Keratinocyte (primary cell): ENCODE measurements at regions not wholly inside any gene's neighbourhood (a gene's known extent, or its start where the extent isn't known, plus 50 kb on each side); places are given as distances from the start of the nearest gene placed in this dataset.

Experiments used
- DNase-seq: peaks from one replicate; pipeline ENCODE4 v3.0.0-alpha.2; 2011; ENCODE audit warnings: low read depth, missing footprints, low spot score
- FAIRE-seq: peaks from 2 replicates; lab custom pipeline; 2011; peaks lifted over from hg19 to GRCh38; lab: Jason Lieb, UNC
- H2AFZ ChIP-seq: 2 replicates; pipeline ENCODE4 v1.6.0; 2012; ENCODE audit warnings: low read length, control low read depth, inconsistent platforms; ENCODE audit not compliant: control insufficient read depth
- H3K27ac ChIP-seq: 2 replicates; pipeline ENCODE4 v1.5.1; 2011; ENCODE audit warnings: low read length; ENCODE audit not compliant: control insufficient read depth, insufficient read depth
- H3K27me3 ChIP-seq: 3 replicates; pipeline ENCODE4 v1.6.0; 2011; ENCODE audit warnings: low read length; ENCODE audit not compliant: control insufficient read depth, insufficient read depth; ENCODE audit errors: extremely low read depth
- H3K36me3 ChIP-seq, 2 experiments: 2 replicates in 1 of 2; 3 replicates in 1 of 2; pipeline ENCODE4 v1.5.1; 2011; ENCODE audit warnings: low read length in 2 of 2, mild to moderate bottlenecking in 1 of 2; ENCODE audit not compliant: control insufficient read depth in 2 of 2, insufficient read depth in 2 of 2; ENCODE audit errors: extremely low read depth in 1 of 2
- H3K4me1 ChIP-seq: 3 replicates; pipeline ENCODE4 v1.5.1; 2011; ENCODE audit warnings: low read length; ENCODE audit not compliant: control insufficient read depth, insufficient read depth; ENCODE audit errors: extremely low read depth
- H3K4me2 ChIP-seq: 3 replicates; pipeline ENCODE4 v1.6.0; 2011; ENCODE audit warnings: low read depth, low read length; ENCODE audit not compliant: control insufficient read depth, insufficient read depth; ENCODE audit errors: extremely low read depth
- H3K4me3 ChIP-seq, 3 experiments: fragments of 200-600 bp in 1 of 3; sonication (generic) in 1 of 3; 2 replicates in 2 of 3; 3 replicates in 1 of 3; pipeline ENCODE4 v1.5.1; 2011 to 2016; ENCODE audit warnings: low read length in 3 of 3, mild to moderate bottlenecking in 3 of 3, control low read depth in 2 of 3, inconsistent platforms in 1 of 3, low read depth in 1 of 3, mixed read lengths in 1 of 3, mixed run types in 1 of 3, moderate library complexity in 1 of 3; ENCODE audit not compliant: control insufficient read depth in 2 of 3, insufficient read depth in 2 of 3; ENCODE audit errors: extremely low read depth in 1 of 3
- H3K79me2 ChIP-seq: 2 replicates; pipeline ENCODE4 v1.6.0; 2012; ENCODE audit warnings: low read length; ENCODE audit not compliant: control insufficient read depth, insufficient read depth
- H3K9ac ChIP-seq: 3 replicates; pipeline ENCODE4 v1.6.0; 2011; ENCODE audit warnings: low read length; ENCODE audit not compliant: control insufficient read depth, insufficient read depth; ENCODE audit errors: extremely low read depth
- H3K9me1 ChIP-seq: 3 replicates; pipeline ENCODE4 v1.6.0; 2011; ENCODE audit warnings: low read length; ENCODE audit not compliant: control insufficient read depth, insufficient read depth; ENCODE audit errors: extremely low read depth
- H3K9me3 ChIP-seq: 2 replicates; pipeline ENCODE4 v1.5.1; 2012; ENCODE audit warnings: low read depth, low read length; ENCODE audit not compliant: control insufficient read depth
- H4K20me1 ChIP-seq: 3 replicates; pipeline ENCODE4 v1.6.0; 2011; ENCODE audit warnings: low read length; ENCODE audit not compliant: control insufficient read depth, insufficient read depth; ENCODE audit errors: extremely low read depth
- EZH2 ChIP-seq: IDR thresholded peaks from one replicate; pipeline ENCODE4 v1.6.1; 2012; ENCODE audit warnings: inconsistent platforms, mild to moderate bottlenecking, low read length, moderate library complexity
- dilution Hi-C: fragments of 300-500 bp; cut with MboI; formaldehyde crosslinking; loops from one replicate; pipeline ENCODE4 v1.7.0; 2020; ENCODE audit warnings: low sequenced_read_pairs; ENCODE audit not compliant: extremely low pct_ligation_motif_present
- TF ChIP-seq, protein P1 (sequence below), 3 experiments: IDR thresholded peaks in 1 of 3; conservative IDR thresholded peaks in 1 of 3; optimal IDR thresholded peaks in 1 of 3; 2 replicates in 2 of 3; 3 replicates in 1 of 3; pipeline versions ENCODE3 to v1.5.1; 2011; ENCODE audit warnings: low read length in 3 of 3, mild to moderate bottlenecking in 3 of 3, moderate library complexity in 2 of 3, control low read depth in 1 of 3, inconsistent platforms in 1 of 3; ENCODE audit not compliant: insufficient read depth in 2 of 3; ENCODE audit errors: extremely low read depth in 1 of 3

DNA sequence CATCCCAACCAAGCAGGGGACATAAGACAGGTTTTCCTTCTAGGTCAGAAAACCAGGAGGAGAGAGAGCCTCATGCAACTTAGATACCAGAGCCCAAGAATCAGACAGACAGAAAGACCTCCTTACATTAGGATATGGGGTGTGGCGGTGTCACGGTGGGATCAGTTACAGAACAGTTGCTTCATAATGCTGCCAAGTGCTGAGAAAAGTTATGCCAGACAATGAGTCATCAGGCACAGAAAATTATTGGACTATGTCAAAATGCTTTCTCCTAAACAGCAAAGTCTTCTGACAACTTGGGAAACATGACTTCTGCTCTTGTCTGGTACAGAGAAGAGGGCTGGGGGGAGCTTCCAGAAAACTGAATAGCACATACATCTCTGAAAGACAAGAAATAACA lies 1120.2 kb upstream of the TMPRSS15 start:
- Histone ChIP-seq H3K9me1 (no peaks in the 10 kb centered on the region), H3K79me2 (no peaks in the 10 kb centered on the region), H2AFZ (no peak overlapping the region), H3K36me3 (no peaks in the 10 kb centered on the region), H3K9ac (no peak overlapping the region), H3K27me3 (no peaks in the 10 kb centered on the region), H4K20me1 (no peaks in the 10 kb centered on the region), H3K4me2 (no peak overlapping the region), H3K4me1 (no peaks in the 10 kb centered on the region), H3K9me3 (no peaks in the 10 kb centered on the region), H3K27ac (no peak overlapping the region), H3K4me3 (no peak overlapping the region)
- no peak for TF ChIP-seq EZH2
- TF ChIP-seq, protein P1, sequence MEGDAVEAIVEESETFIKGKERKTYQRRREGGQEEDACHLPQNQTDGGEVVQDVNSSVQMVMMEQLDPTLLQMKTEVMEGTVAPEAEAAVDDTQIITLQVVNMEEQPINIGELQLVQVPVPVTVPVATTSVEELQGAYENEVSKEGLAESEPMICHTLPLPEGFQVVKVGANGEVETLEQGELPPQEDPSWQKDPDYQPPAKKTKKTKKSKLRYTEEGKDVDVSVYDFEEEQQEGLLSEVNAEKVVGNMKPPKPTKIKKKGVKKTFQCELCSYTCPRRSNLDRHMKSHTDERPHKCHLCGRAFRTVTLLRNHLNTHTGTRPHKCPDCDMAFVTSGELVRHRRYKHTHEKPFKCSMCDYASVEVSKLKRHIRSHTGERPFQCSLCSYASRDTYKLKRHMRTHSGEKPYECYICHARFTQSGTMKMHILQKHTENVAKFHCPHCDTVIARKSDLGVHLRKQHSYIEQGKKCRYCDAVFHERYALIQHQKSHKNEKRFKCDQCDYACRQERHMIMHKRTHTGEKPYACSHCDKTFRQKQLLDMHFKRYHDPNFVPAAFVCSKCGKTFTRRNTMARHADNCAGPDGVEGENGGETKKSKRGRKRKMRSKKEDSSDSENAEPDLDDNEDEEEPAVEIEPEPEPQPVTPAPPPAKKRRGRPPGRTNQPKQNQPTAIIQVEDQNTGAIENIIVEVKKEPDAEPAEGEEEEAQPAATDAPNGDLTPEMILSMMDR (optimal IDR thresholded peaks at IDR 0.05 in 1 of 3, IDR thresholded peaks at IDR 0.05 in 1 of 3, conservative IDR thresholded peaks at IDR 0.05 in 1 of 3; ENCODE audit: extremely low read depth in 1 of 3, insufficient read depth in 2 of 3, low read length in 3 of 3): no peak
- FAIRE-seq (no peak), DNase-seq (no peak)
- dilution Hi-C loops: no loop called here

DNA sequence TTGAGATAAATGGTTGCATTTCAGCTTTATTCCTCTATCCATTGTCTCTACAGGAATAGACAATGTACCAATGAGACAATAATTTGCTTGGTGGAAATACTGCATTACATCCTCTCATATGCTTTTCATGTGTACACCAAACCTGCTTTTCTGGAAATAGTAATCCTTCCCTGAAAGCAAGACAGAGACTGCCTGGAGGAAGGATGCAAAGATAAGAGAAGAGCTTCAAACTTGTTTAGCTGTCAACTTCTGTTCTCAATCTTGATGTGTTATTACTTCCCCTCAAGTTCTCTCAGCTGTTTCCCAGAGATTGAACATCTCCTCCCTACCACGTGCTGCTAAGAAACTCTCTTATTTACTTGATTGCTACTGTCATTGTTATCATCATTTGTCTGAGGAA lies 1125.4 kb upstream of the TMPRSS15 start:
- no peak overlapping the region for H3K9ac ChIP-seq
- DNase-seq: no peak
- no peaks in the 10 kb centered on the region for H4K20me1 ChIP-seq
- H3K79me2 ChIP-seq: no peaks in the 10 kb centered on the region
- no peaks in the 10 kb centered on the region for H3K9me1 ChIP-seq
- no peak overlapping the region for H3K4me3 ChIP-seq
- TF ChIP-seq, protein P1 (optimal IDR thresholded peaks at IDR 0.05 in 1 of 3, IDR thresholded peaks at IDR 0.05 in 1 of 3, conservative IDR thresholded peaks at IDR 0.05 in 1 of 3; ENCODE audit: extremely low read depth in 1 of 3, insufficient read depth in 2 of 3, low read length in 3 of 3): no peak
- TF ChIP-seq EZH2: no peak
- H3K27me3 ChIP-seq: no peaks in the 10 kb centered on the region
- H3K4me1 ChIP-seq: no peaks in the 10 kb centered on the region
- no peak overlapping the region for H3K27ac ChIP-seq
- dilution Hi-C loops: no loop called here
- H3K4me2 ChIP-seq: no peak overlapping the region
- no peaks in the 10 kb centered on the region for H3K36me3 ChIP-seq
- no peaks in the 10 kb centered on the region for H3K9me3 ChIP-seq
- no peak overlapping the region for H2AFZ ChIP-seq
- no peak for FAIRE-seq
